ENCODE measurements at regions not wholly inside any gene's neighbourhood (a gene's known extent, or its start where the extent isn't known, plus 50 kb on each side); places are given as distances from the start of the nearest gene placed in this dataset.

- no peak for DNase-seq (ENCODE audit: low spot score)
- intact Hi-C loops (cut with DNase I), result no loop called here
Observed at GRCh38 chr5:157913575-157913974, 54.6 kb upstream of the CLINT1 start.

GRCh38 chr5:157912621-157913325, 53.8 kb upstream of the CLINT1 start:
- no peak for DNase-seq (ENCODE audit: low spot score)
- intact Hi-C loops (cut with DNase I), result no loop called here

GRCh38 chr5:157911568-157911967, 52.6 kb upstream of the CLINT1 start:
- intact Hi-C loops (cut with DNase I), result no loop called here
- DNase-seq (ENCODE audit: low spot score), result no peak

Data from cardiac septum (tissue), 1 donor.